Nephron (organoid): ENCODE measurements at regions not wholly inside any gene's neighbourhood (a gene's known extent, or its start where the extent isn't known, plus 50 kb on each side); places are given as distances from the start of the nearest gene placed in this dataset.

Source experiments
- H3K27ac Mint-ChIP-seq, 3 experiments: 2 replicates each; pipeline ENCODE4 v1.8.0; 2020; ENCODE audit warnings: mixed read lengths in 3 of 3, mild to moderate bottlenecking in 2 of 3, moderate library complexity in 1 of 3
- H3K27me3 Mint-ChIP-seq: 2 replicates; pipeline ENCODE4 v1.8.0; 2021; ENCODE audit warnings: low read depth, mild to moderate bottlenecking, moderate library complexity, mixed read lengths
- H3K36me3 Mint-ChIP-seq: 2 replicates; pipeline ENCODE4 v1.8.0; 2020; ENCODE audit warnings: low read depth, mixed read lengths
- H3K4me1 Mint-ChIP-seq: 2 replicates; pipeline ENCODE4 v1.8.0; 2020; ENCODE audit warnings: mixed read lengths
- H3K4me3 Mint-ChIP-seq, 3 experiments: 2 replicates each; pipeline ENCODE4 v1.8.0; 2020; ENCODE audit warnings: mild to moderate bottlenecking in 3 of 3, mixed read lengths in 3 of 3, moderate library complexity in 2 of 3
- H3K9me3 Mint-ChIP-seq: 2 replicates; pipeline ENCODE4 v1.8.0; 2020; ENCODE audit warnings: mixed read lengths
- CTCF ChIP-seq, 3 experiments: fragments of 200-600 bp; sonication (generic); IDR thresholded peaks; one replicate each; pipeline ENCODE4 v1.5.0; 2021; ENCODE audit warnings: antibody characterized with exemption in 3 of 3; ENCODE audit not compliant: unreplicated experiment in 3 of 3

- Mint-ChIP-seq H3K9me3 (no peaks in the 10 kb centered on the region), H3K27ac (peak overlapping the region; percentile 5 to 22 (median 6)), H3K27me3 (no peaks in the 10 kb centered on the region), H3K36me3 (no peaks in the 10 kb centered on the region), H3K4me3 (no peak overlapping the region), H3K4me1 (peaks cover 35% of the 10 kb centered on the region)
- no peak for TF ChIP-seq CTCF (IDR thresholded peaks at IDR 0.05; ENCODE audit: unreplicated experiment in 3 of 3)
Measured at GRCh38 chr14:55964091-55964490, 154.1 kb upstream of the PELI2 start.

- no peak for TF ChIP-seq CTCF (IDR thresholded peaks at IDR 0.05; ENCODE audit: unreplicated experiment in 3 of 3)
- H3K27me3 Mint-ChIP-seq: no peaks in the 10 kb centered on the region
- no peaks in the 10 kb centered on the region for H3K9me3 Mint-ChIP-seq
Measured at GRCh38 chr14:55964821-55965220, 153.4 kb upstream of the PELI2 start.

DNA sequence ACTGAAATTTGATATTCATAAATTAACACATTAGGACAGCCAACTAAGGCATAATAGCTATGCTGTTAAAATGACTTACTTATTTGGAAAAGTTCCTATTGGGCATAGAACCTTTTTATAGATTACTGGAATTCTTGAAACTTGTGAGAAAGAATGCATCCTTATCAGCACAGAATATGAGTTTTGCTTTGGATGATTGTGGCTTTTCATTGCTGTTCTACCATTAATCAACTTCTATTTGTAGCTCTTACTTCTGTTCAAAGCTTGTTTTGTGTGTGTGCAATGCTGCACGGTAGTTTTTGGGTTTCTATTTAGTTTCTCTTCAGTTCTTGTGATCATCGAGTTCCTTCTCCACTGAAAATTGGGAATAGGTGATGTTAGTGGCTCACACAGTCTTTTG lies 152.4 kb upstream of the PELI2 start:
- Mint-ChIP-seq H3K27ac (no peak overlapping the region), H3K27me3 (no peaks in the 10 kb centered on the region), H3K36me3 (no peaks in the 10 kb centered on the region), H3K9me3 (no peaks in the 10 kb centered on the region), H3K4me3 (no peak overlapping the region), H3K4me1 (peaks cover 35% of the 10 kb centered on the region)
- TF ChIP-seq CTCF (IDR thresholded peaks at IDR 0.05; ENCODE audit: unreplicated experiment in 3 of 3): no peak

More at GRCh38 chr14:55964821-55965220, 153.4 kb upstream of the PELI2 start:
- H3K27ac Mint-ChIP-seq: peak overlapping the region; percentile 11 to 22 (median 17)
- H3K4me1 Mint-ChIP-seq: peaks cover 35% of the 10 kb centered on the region
- no peaks in the 10 kb centered on the region for H3K36me3 Mint-ChIP-seq
- H3K4me3 Mint-ChIP-seq: no peak overlapping the region

- peaks cover 41% of the 10 kb centered on the region for H3K4me1 Mint-ChIP-seq
- no peak for TF ChIP-seq CTCF (IDR thresholded peaks at IDR 0.05; ENCODE audit: unreplicated experiment in 3 of 3)
Measured at GRCh38 chr14:55968741-55969140, 149.5 kb upstream of the PELI2 start.

GRCh38 chr14:55973285-55973800 lies 144.9 kb upstream of the PELI2 start:
- Mint-ChIP-seq H3K4me3 (no peak overlapping the region), H3K4me1 (peaks cover 39% of the 10 kb centered on the region), H3K27ac (peak overlapping the region; percentile 60 to 91 (median 70)), H3K27me3 (no peaks in the 10 kb centered on the region), H3K36me3 (no peaks in the 10 kb centered on the region), H3K9me3 (no peaks in the 10 kb centered on the region)
- TF ChIP-seq CTCF (IDR thresholded peaks at IDR 0.05; ENCODE audit: unreplicated experiment in 3 of 3): no peak

More at GRCh38 chr14:55968741-55969140, 149.5 kb upstream of the PELI2 start:
- Mint-ChIP-seq H3K36me3 (no peaks in the 10 kb centered on the region), H3K4me3 (no peak overlapping the region), H3K9me3 (no peaks in the 10 kb centered on the region), H3K27ac (no peak overlapping the region), H3K27me3 (no peaks in the 10 kb centered on the region)

GRCh38 chr14:55973911-55974630 lies 144.1 kb upstream of the PELI2 start:
- no peaks in the 10 kb centered on the region for H3K36me3 Mint-ChIP-seq
- peak overlapping the region; percentile 75 to 91 (median 83) for H3K27ac Mint-ChIP-seq
- no peaks in the 10 kb centered on the region for H3K9me3 Mint-ChIP-seq
- no peaks in the 10 kb centered on the region for H3K27me3 Mint-ChIP-seq
- TF ChIP-seq CTCF (IDR thresholded peaks at IDR 0.05; ENCODE audit: unreplicated experiment in 3 of 3): no peak
- H3K4me3 Mint-ChIP-seq: no peak overlapping the region
- H3K4me1 Mint-ChIP-seq: peaks cover 39% of the 10 kb centered on the region
